HUDEP-2 (cell line): ENCODE measurements at regions not wholly inside any gene's neighbourhood (a gene's known extent, or its start where the extent isn't known, plus 50 kb on each side); places are given as distances from the start of the nearest gene placed in this dataset.
A peak's percentile ranks its signal among the peaks of the same experiment; 100 is the strongest.

Source experiments
- DNase-seq, 76 experiments: peaks; one replicate each; lab custom pipeline; 2025; ENCODE audit not compliant: unreplicated experiment in 76 of 76; lab: John Stamatoyannopoulos, UW

DNA sequence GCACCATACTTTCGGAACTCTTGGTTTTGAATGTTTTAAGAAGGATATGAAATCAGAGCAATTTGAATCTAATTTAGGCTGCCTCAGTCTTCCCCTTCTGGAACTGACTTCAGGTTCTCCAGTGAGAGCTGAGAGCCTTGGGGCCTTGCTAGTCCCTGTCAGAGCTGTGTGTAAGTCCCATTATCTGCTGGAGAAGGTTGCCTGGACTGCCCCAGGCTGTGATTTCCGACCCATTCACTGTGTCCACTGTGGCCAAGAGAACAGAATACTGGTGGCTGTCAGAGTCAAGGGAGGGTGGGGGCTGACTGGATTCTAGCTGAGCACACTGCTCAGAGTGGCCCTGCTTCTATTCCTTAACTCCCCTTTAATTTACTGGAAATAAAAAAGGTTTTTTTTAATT, 278.0 kb downstream of the KCNS3 start:
- no peak for DNase-seq

- no peak for DNase-seq
These were observed 277.5 kb downstream of the KCNS3 start for GRCh38 chr2:18156002-18156401.

DNA sequence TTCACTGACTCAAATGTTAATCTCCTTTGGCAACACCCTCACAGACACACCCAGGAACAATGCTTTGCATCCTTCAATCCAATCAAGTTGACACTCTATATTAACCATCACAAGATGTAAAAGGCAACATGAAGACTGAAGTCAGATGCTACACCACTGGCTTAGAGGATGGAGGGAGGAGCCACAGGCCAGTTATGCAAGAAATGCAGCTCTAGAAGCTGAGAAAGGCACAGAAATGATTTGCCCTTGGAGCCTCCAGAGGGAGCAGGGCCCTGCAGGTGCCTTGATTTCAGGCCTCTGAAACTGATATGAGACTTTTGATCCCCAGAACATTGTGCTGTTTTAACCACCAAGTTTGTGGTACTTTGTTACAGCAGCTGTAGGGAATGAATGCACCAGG, 276.3 kb downstream of the KCNS3 start:
- no peak for DNase-seq

DNA sequence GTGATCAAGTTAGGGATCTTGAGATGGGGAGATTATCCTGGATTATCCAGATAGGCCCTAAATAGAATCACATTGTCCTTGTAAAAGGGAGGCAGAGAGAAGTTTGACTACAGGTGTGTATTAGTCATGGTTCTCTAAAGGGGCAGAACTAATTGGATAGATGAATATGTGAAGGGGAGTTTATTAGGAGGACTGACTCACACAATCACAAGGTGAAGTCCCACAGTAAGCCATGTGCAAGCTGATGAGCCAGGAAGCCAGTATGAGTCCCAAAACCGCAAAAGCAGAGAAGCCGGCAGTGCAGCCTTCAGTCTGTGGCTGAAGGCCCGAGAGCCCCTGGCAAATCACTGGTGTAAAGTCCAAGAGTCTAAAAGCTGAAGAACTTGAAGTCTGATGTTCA, 275.8 kb downstream of the KCNS3 start:
- no peak for DNase-seq

DNA sequence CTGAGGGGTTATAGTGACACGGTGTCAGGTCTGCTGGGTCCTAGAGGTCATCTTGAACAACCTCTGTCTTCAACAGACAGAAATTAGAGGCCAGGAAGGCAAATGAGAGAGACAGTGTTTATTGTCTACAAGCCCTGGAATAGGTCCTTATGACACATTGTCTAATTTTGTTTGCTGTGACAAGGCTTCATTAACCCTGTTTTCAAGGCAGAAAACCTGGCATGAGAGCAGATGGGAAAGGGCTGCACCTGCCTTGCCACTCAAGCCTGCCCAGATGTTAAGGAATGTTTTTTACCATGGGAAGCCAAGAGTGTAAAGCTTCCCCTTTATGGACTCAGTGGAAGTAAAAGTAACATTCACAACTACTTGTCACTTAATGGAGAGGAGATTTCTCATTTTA, 275.3 kb downstream of the KCNS3 start:
- DNase-seq: no peak

DNA sequence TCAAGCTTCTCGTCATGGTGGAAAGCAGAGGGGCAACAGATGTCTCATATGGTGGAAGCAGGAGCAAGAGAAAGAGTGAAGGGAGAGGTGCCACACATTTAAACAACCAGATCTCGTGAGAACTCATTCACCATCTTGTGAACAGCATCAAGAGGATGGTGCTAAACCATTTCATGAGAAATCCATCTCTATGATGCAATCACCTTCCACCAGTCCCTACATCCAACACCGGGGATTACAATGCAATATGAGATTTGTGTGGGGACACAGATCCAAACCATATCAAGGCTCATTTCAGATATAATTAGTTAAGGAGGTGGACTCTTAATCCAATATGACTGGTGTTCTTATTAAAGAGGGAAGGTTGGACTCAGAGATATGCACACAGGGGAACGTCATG, 272.8 kb downstream of the KCNS3 start:
- no peak for DNase-seq

DNA sequence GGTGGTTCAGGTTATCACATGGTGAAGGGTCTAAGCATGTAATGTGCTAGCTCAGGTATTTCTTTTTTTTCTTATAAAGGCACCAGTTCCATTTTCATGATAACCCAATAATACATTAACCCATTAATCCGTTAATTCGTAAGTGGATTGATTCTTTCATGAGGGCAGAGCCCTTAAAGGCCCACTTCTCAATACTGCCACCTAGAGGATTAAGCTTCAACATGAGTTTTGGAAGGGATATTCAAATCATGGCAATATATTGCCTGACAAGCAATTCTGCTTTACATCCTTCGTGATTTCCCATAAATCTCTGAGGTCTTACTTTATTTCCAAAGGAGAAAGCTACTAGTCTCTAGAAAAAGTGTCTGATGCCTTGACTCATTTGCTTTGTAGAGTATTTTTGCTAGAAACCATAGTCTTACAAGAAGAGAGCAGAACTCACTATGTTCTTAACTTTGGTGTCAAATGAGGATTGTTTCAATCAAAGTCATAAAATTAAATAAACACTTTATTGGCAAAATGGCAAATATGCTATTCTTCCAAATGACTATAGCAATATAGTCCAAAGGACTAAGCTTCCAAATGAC, 271.3 kb downstream of the KCNS3 start:
- DNase-seq: peak in 21 of 76 experiments; percentile 1 to 37 (median 11)

GRCh38 chr2:18136881-18137475, 258.5 kb downstream of the KCNS3 start:
- DNase-seq: no peak

GRCh38 chr2:18133310-18133709, 254.8 kb downstream of the KCNS3 start:
- DNase-seq: no peak

- no peak for DNase-seq
These were observed 254.2 kb downstream of the KCNS3 start for GRCh38 chr2:18132697-18133096.

GRCh38 chr2:18131761-18132160, 253.3 kb downstream of the KCNS3 start:
- DNase-seq: no peak

- DNase-seq: no peak
These were observed 250.9 kb downstream of the KCNS3 start for GRCh38 chr2:18129348-18129747.

GRCh38 chr2:18125303-18125702, 246.8 kb downstream of the KCNS3 start:
- DNase-seq: no peak

- no peak for DNase-seq
These were observed 245.8 kb downstream of the KCNS3 start for GRCh38 chr2:18124116-18124835.

DNA sequence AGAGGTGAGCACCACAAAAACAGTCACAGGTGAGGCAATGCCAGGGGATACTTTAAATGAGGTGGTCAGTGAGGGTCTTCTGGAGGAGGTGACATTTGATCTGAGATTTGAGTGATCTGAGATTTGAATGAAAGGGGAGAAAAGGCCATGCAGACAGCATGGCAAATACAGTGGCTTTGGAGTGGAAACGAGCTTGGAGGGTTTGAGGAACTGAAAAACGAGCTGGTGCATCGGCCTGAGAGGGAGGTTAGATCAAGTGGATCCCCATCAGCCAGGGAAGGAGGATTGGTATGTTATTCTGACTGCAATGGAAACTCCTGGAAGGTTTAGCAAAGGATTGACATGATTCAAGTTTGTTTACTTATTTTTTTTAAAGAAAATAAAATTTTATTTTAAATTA, 245.1 kb downstream of the KCNS3 start:
- DNase-seq: no peak

GRCh38 chr2:18123211-18123570, 244.7 kb downstream of the KCNS3 start:
- no peak for DNase-seq

- DNase-seq: no peak
These were observed 244.2 kb downstream of the KCNS3 start for GRCh38 chr2:18122544-18123210.

DNA sequence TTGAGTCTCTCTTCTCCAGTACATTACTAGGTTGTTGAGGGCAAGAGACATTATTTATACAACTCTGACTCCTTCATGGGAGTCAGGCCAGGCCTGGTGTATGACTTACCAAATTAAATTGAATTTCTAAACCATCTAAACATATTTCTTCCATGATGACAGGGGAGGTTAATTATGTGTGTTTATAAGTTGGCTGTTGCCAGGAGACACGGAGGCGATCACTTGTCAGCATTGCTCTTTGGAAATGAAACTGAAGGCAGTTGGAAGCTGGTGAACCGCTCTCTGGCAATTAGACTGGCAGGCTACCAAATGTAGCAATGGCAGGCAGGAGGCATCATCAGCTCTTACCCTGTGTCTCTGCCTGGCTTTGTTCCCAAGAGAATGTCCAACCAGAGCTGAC, 241.4 kb downstream of the KCNS3 start:
- no peak for DNase-seq

DNA sequence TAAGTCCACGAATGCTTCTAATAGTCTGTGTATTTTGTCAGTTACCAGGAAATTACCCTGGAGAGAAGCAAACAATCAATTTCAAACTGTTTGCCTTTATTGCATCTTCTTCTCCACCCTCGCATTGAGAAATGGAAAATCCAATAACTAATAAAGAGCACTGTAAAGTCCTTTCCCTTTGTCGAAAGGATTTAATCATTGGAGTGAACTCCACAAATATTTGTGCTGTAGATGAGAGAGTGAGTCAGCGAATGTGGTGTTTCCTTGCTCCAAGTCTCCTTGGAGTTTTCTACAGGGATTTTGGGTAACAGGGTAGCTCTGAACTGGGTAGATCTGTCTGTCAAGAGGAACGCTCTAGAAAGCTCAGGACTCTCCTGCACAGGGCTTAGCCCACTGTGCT, 240.2 kb downstream of the KCNS3 start:
- DNase-seq: no peak

- peak in 50 of 76 experiments; percentile 1 to 66 (median 24) for DNase-seq
These were observed 239.1 kb downstream of the KCNS3 start for GRCh38 chr2:18117592-18117991.

DNA sequence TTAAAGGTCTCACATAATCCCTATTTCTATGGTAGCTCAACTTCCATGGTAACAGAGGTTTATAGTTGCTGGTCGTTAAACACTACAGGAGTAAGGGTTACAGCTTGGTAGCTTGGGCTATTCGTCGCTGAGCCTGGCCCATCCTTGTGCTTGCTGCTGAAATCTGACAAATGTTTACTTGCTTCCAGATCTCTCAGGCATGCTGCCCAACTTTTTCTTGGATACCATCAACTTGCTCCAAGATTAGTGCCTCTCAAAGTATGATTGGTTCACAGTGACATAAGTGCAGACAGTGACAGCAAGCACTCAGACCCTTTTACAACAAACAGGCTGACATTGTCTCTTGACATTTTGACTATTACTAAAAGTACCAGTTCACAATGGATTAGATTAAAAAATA, 231.8 kb downstream of the KCNS3 start:
- DNase-seq: no peak

DNA sequence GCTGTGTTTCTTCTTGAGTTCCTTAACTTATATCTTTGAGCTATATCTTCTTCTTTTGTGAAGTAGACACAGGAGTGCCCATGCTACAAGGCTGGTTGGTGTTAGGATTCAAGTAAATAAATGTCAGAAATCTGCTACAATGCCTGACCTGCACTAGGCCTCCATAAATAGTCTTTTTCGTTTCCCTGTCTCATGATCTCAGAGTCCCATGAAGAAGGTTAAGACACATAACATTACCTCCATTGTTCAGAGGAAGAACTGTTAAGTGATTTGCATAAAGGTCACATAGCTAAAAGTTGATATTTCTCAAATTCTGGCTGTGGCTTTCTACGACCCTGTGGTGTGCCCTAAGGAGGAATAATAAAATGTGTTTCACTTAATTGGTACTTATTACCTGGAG, 228.4 kb downstream of the KCNS3 start:
- DNase-seq: no peak
